IMR-90 (cell line): ENCODE measurements at regions not wholly inside any gene's neighbourhood (a gene's known extent, or its start where the extent isn't known, plus 50 kb on each side); places are given as distances from the start of the nearest gene placed in this dataset.

Experiments used
- ATAC-seq: fragments of 200-7000 bp; cut with Tn5 transposase; 2 replicates; pipeline ENCODE4 v1.9.1; 2020; ENCODE audit warnings: low read depth, mild to moderate bottlenecking, moderate library complexity
- BruUV-seq: library from RNA; stranded (reverse); fragments of 400-500 nt; replicated peaks from 2 replicates; lab custom pipeline; 2021; lab: Mats Ljungman, UMichigan
- CTCF ChIA-PET: fragments of 300-600 bp; formaldehyde crosslinking; extraction: SDS; loops from one replicate; lab custom pipeline; 2021; ENCODE audit warnings: antibody characterized with exemption; lab: Yijun Ruan, JAX
- POLR2A ChIA-PET: fragments of 300-600 bp; sonication (Branson Sonifier 250); formaldehyde crosslinking; loops from one replicate; lab custom pipeline; 2022; ENCODE audit warnings: antibody characterized with exemption; ENCODE audit not compliant: unreplicated experiment; lab: Charles Lee
- DNase-seq: peaks from one replicate; pipeline ENCODE4 v3.0.0; 2013
- H2AFZ ChIP-seq: replicated peaks from 2 replicates; pipeline ENCODE3; 2013; ENCODE audit warnings: low read length, mild to moderate bottlenecking; ENCODE audit not compliant: poor library complexity
- H2AK5ac ChIP-seq: 2 replicates; pipeline ENCODE4 v1.6.1; 2013; ENCODE audit warnings: low read depth, low read length, inconsistent platforms
- H2AK9ac ChIP-seq: replicated peaks from 2 replicates; pipeline ENCODE3; 2013; ENCODE audit warnings: mild to moderate bottlenecking, low read depth, low read length, moderate library complexity; ENCODE audit not compliant: poor library complexity
- H2BK120ac ChIP-seq: 2 replicates; pipeline ENCODE4 v1.6.1; 2013; ENCODE audit warnings: low read depth, low read length, inconsistent platforms
- H2BK15ac ChIP-seq: 3 replicates; pipeline ENCODE4 v1.6.1; 2013; ENCODE audit warnings: low read depth, low read length, inconsistent platforms
- H2BK20ac ChIP-seq: 2 replicates; pipeline ENCODE4 v1.6.1; 2013; ENCODE audit warnings: low read depth, mild to moderate bottlenecking, inconsistent platforms, low read length, moderate library complexity
- H2BK5ac ChIP-seq: 2 replicates; pipeline ENCODE4 v1.6.1; 2013; ENCODE audit warnings: mild to moderate bottlenecking, low read depth, low read length, inconsistent platforms; ENCODE audit not compliant: poor library complexity, severe bottlenecking
- H3K14ac ChIP-seq: replicated peaks from 2 replicates; pipeline ENCODE4 v1.6.1; 2013; ENCODE audit warnings: low read depth, low read length, inconsistent platforms
- H3K18ac ChIP-seq: 2 replicates; pipeline ENCODE4 v1.6.1; 2013; ENCODE audit warnings: low read depth, low read length, control low read depth
- H3K23ac ChIP-seq: 2 replicates; pipeline ENCODE4 v1.6.1; 2013; ENCODE audit warnings: low read depth, low read length, inconsistent platforms
- H3K27ac ChIP-seq: 2 replicates; pipeline ENCODE4 v1.5.1; 2013; ENCODE audit warnings: mild to moderate bottlenecking, control low read depth, low read length; ENCODE audit not compliant: insufficient read depth
- H3K27me3 ChIP-seq: 2 replicates; pipeline ENCODE4 v1.6.1; 2013; ENCODE audit warnings: low read length; ENCODE audit not compliant: control insufficient read depth, insufficient read depth
- H3K36me3 ChIP-seq: 2 replicates; pipeline ENCODE4 v1.6.1; 2013; ENCODE audit warnings: low read length, mixed read lengths; ENCODE audit not compliant: control insufficient read depth, insufficient read depth
- H3K4ac ChIP-seq: 2 replicates; pipeline ENCODE4 v1.6.1; 2013; ENCODE audit warnings: low read depth, low read length, inconsistent platforms
- H3K4me1 ChIP-seq: 2 replicates; pipeline ENCODE4 v1.6.1; 2013; ENCODE audit warnings: low read length, mixed read lengths; ENCODE audit not compliant: control insufficient read depth, insufficient read depth
- H3K4me2 ChIP-seq: 2 replicates; pipeline ENCODE4 v1.6.1; 2013; ENCODE audit warnings: low read depth, mild to moderate bottlenecking, control low read depth, low read length, moderate library complexity
- H3K4me3 ChIP-seq: 2 replicates; pipeline ENCODE4 v1.5.1; 2013; ENCODE audit warnings: low read depth, mild to moderate bottlenecking, control low read depth, low read length, moderate library complexity; ENCODE audit not compliant: insufficient read depth
- H3K56ac ChIP-seq: 2 replicates; pipeline ENCODE4 v1.6.1; 2013; ENCODE audit warnings: low read length, inconsistent platforms; ENCODE audit not compliant: insufficient read depth; ENCODE audit errors: extremely low read depth
- H3K79me1 ChIP-seq, 2 experiments: 2 replicates each; pipeline ENCODE4 v1.6.1; 2013; ENCODE audit warnings: low read length in 2 of 2, inconsistent platforms in 1 of 2, low read depth in 1 of 2
- H3K9ac ChIP-seq: 2 replicates; pipeline ENCODE4 v1.6.1; 2013; ENCODE audit warnings: low read depth, low read length, control low read depth
- H3K9me1 ChIP-seq: 2 replicates; pipeline ENCODE4 v1.6.1; 2013; ENCODE audit warnings: low read length, inconsistent platforms; ENCODE audit not compliant: insufficient read depth
- H3K9me3 ChIP-seq: 2 replicates; pipeline ENCODE4 v1.6.1; 2013; ENCODE audit warnings: low read length; ENCODE audit not compliant: control insufficient read depth, insufficient read depth
- H4K20me1 ChIP-seq: 2 replicates; pipeline ENCODE4 v1.6.1; 2013; ENCODE audit warnings: low read length, inconsistent platforms; ENCODE audit not compliant: insufficient read depth
- H4K5ac ChIP-seq: 2 replicates; pipeline ENCODE4 v1.6.1; 2013; ENCODE audit warnings: mild to moderate bottlenecking, low read depth, low read length, control low read depth
- H4K8ac ChIP-seq, 2 experiments: 2 replicates each; pipeline ENCODE4 v1.6.1; 2013; ENCODE audit warnings: low read depth in 2 of 2, low read length in 2 of 2, control low read depth in 1 of 2, inconsistent platforms in 1 of 2
- H4K91ac ChIP-seq: 2 replicates; pipeline ENCODE4 v1.6.1; 2013; ENCODE audit warnings: low read depth, low read length, inconsistent platforms; ENCODE audit not compliant: insufficient read depth
- BHLHE40 ChIP-seq: fragments of 150-350 bp; IDR thresholded peaks from 2 replicates; pipeline ENCODE4 v1.6.1; 2016; ENCODE audit warnings: mild to moderate bottlenecking, low read depth, low read length
- CHD1 ChIP-seq: IDR thresholded peaks from 2 replicates; pipeline ENCODE4 v1.6.1; 2012; ENCODE audit warnings: low read depth, low read length, improper control_type of control experiment
- FOS ChIP-seq: fragments of 150-350 bp; IDR thresholded peaks from 2 replicates; pipeline ENCODE4 v1.6.1; 2016; ENCODE audit warnings: low read depth, low read length
- MXI1 ChIP-seq: IDR thresholded peaks from 2 replicates; pipeline ENCODE4 v1.6.1; 2012; ENCODE audit warnings: low read depth, mild to moderate bottlenecking, low read length, moderate library complexity, borderline replicate concordance
- NFE2L2 ChIP-seq: fragments of 150-350 bp; IDR thresholded peaks from 2 replicates; pipeline ENCODE4 v1.6.1; 2016; ENCODE audit warnings: low read depth, mild to moderate bottlenecking, low read length
- RCOR1 ChIP-seq: IDR thresholded peaks from 2 replicates; pipeline ENCODE4 v1.6.1; 2012; ENCODE audit warnings: mild to moderate bottlenecking, low read length, improper control_type of control experiment; ENCODE audit not compliant: insufficient replicate concordance
- WGBS, 2 experiments: methylation state at CpG; one replicate each; pipeline versions ENCODE4 v1.1.5 to v1.1.7; 2013; ENCODE audit warnings: missing lambda C conversion rate in 2 of 2; ENCODE audit not compliant: insufficient read length in 1 of 2; ENCODE audit errors: extremely low coverage in 2 of 2; 5-methylcytosine and 5-hydroxymethylcytosine counted together
- dilution Hi-C: fragments of 300-500 bp; cut with HindIII; formaldehyde crosslinking; loops from one replicate; pipeline ENCODE4 v1.14.3; 2018; ENCODE audit warnings: low sequenced_read_pairs; ENCODE audit not compliant: unreplicated experiment
- in situ Hi-C: fragments of 300-500 bp; cut with MboI; formaldehyde crosslinking; loops from 3 replicates; pipeline ENCODE4 v1.14.3; 2019; ENCODE audit warnings: low sequenced_read_pairs, inconsistent platforms, mixed read lengths
- intact Hi-C: fragments of 100-400 bp; cut with micrococcal nuclease; formaldehyde crosslinking; loops from 2 replicates; pipeline ENCODE4 v1.10.0; 2022

DNA sequence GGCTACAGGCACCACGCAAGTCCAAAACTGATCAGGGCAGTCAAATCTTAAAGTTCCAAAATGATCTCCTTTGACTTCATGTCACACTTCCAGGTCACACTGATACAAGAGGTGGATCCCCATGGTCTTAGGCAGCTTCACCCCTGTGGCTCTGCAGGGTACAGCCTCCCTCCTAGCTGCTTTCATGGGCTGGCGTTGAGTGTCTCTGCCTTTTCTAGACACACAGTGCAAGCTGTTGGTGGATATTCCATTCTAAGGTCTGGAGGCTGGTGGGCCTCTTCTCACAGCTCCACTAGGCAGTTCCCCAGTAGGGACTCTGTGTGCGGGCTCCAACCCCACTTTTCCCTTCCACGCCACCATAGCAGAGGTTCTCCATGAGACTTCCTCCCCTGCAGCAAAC, 838.2 kb upstream of the CHAC2 start:
- intact Hi-C loops (no loop called here), dilution Hi-C loops (no loop called here)
- no peak overlapping the region for H2BK120ac ChIP-seq

More for the DNA sequence above, 838.2 kb upstream of the CHAC2 start:
- 100% methylated on average over 1 of the region's 4 CpGs; no CpG with 5 or more reads in 1 of the 2 experiments for WGBS, 2 experiments
- no TSS peak for BruUV-seq
- Histone ChIP-seq H3K79me1 (no peaks in the 10 kb centered on the region), H3K18ac (no peak overlapping the region), H3K4me2 (no peak overlapping the region), H3K4me1 (peaks cover 4% of the 10 kb centered on the region), H4K20me1 (no peaks in the 10 kb centered on the region), H3K36me3 (no peaks in the 10 kb centered on the region), H4K8ac (no peak overlapping the region), H3K23ac (no peak overlapping the region), H4K91ac (no peak overlapping the region), H2BK15ac (no peak overlapping the region), H2AK9ac (no peak overlapping the region), H3K9ac (no peak overlapping the region), H3K9me3 (peaks cover 7% of the 10 kb centered on the region), H3K14ac (no peak overlapping the region), H2AFZ (no peak overlapping the region), H3K4ac (no peak overlapping the region), H3K9me1 (no peaks in the 10 kb centered on the region), H2AK5ac (no peak overlapping the region), H3K4me3 (no peak overlapping the region), H2BK20ac (no peak overlapping the region), H3K56ac (no peak overlapping the region), H3K27me3 (no peaks in the 10 kb centered on the region), H2BK5ac (no peak overlapping the region), H4K5ac (no peak overlapping the region), H3K27ac (no peak overlapping the region)
- DNase-seq (no peak), ATAC-seq (no peak)
- POLR2A ChIA-PET, result no interaction called here
- in situ Hi-C loops, result no loop called here
- no peak for TF ChIP-seq NFE2L2
- TF ChIP-seq MXI1, result no peak
- no peak for TF ChIP-seq BHLHE40
- TF ChIP-seq RCOR1, result no peak
- no peak for TF ChIP-seq CHD1
- TF ChIP-seq FOS, result no peak
- CTCF ChIA-PET, result no interaction called here
